ENCODE measurements at regions not wholly inside any gene's neighbourhood (a gene's known extent, or its start where the extent isn't known, plus 50 kb on each side); places are given as distances from the start of the nearest gene placed in this dataset.

- TF ChIP-seq, protein P1, sequence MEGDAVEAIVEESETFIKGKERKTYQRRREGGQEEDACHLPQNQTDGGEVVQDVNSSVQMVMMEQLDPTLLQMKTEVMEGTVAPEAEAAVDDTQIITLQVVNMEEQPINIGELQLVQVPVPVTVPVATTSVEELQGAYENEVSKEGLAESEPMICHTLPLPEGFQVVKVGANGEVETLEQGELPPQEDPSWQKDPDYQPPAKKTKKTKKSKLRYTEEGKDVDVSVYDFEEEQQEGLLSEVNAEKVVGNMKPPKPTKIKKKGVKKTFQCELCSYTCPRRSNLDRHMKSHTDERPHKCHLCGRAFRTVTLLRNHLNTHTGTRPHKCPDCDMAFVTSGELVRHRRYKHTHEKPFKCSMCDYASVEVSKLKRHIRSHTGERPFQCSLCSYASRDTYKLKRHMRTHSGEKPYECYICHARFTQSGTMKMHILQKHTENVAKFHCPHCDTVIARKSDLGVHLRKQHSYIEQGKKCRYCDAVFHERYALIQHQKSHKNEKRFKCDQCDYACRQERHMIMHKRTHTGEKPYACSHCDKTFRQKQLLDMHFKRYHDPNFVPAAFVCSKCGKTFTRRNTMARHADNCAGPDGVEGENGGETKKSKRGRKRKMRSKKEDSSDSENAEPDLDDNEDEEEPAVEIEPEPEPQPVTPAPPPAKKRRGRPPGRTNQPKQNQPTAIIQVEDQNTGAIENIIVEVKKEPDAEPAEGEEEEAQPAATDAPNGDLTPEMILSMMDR (IDR thresholded peaks at IDR 0.05) = no peak
- TF ChIP-seq POLR2AphosphoS5 (IDR thresholded peaks at IDR 0.05) = no peak
Observed at GRCh38 chr3:118742760-118743159, 291.9 kb downstream of the IGSF11 start.

Measured in prostate gland (tissue), 2 donors.